WTC11 (cell line): ENCODE measurements at regions not wholly inside any gene's neighbourhood (a gene's known extent, or its start where the extent isn't known, plus 50 kb on each side); places are given as distances from the start of the nearest gene placed in this dataset.
"Not testable (repeated sequence)": the region's sequence is repeated elsewhere in the genome, so short reads cannot be mapped to it uniquely, and the experiment has no call there.

Experiments used
- ATAC-seq: fragments of 200-7000 bp; cut with Tn5 transposase; 2 replicates; pipeline ENCODE4 v1.10.0; 2021; ENCODE audit warnings: mild to moderate bottlenecking, moderate library complexity
- CTCF ChIA-PET: fragments of 300-600 bp; sonication (Branson Sonifier 250); formaldehyde crosslinking; loops from one replicate; lab custom pipeline; 2021; ENCODE audit warnings: antibody characterized with exemption; lab: Charles Lee
- POLR2A ChIA-PET: fragments of 350-600 bp; sonication (Branson Sonifier 250); formaldehyde crosslinking; loops from one replicate; lab custom pipeline; 2021; ENCODE audit warnings: antibody characterized with exemption; lab: Charles Lee
- DNase-seq: peaks from one replicate; pipeline ENCODE4 v3.0.0; 2021; ENCODE audit warnings: low spot score
- H3K27ac Mint-ChIP-seq: 2 replicates; pipeline ENCODE4 v1.8.0; 2021; ENCODE audit warnings: mixed read lengths
- H3K27me3 Mint-ChIP-seq: 2 replicates; pipeline ENCODE4 v1.8.0; 2021; ENCODE audit warnings: low read depth, mild to moderate bottlenecking, moderate library complexity, mixed read lengths
- H3K36me3 Mint-ChIP-seq: 2 replicates; pipeline ENCODE4 v1.8.0; 2021; ENCODE audit warnings: mixed read lengths
- H3K4me1 Mint-ChIP-seq: 2 replicates; pipeline ENCODE4 v1.8.0; 2022; ENCODE audit warnings: mixed read lengths
- H3K4me3 Mint-ChIP-seq: 2 replicates; pipeline ENCODE4 v1.8.0; 2021; ENCODE audit warnings: mild to moderate bottlenecking, moderate library complexity, mixed read lengths
- H3K9me3 Mint-ChIP-seq: 2 replicates; pipeline ENCODE4 v1.8.0; 2021; ENCODE audit warnings: mixed read lengths
- CBFB ChIP-seq: sonication (generic); formaldehyde crosslinking; IDR thresholded peaks from 2 replicates; pipeline ENCODE4 v1.8.1; 2022; ENCODE audit warnings: mild to moderate bottlenecking, low read depth, missing genetic modification reagents
- EMX1 ChIP-seq: fragments of 250-450 bp; sonication (Bioruptor Pico); IDR thresholded peaks from 2 replicates; pipeline ENCODE4 v1.8.0; 2021; ENCODE audit warnings: mild to moderate bottlenecking
- FOXP1 ChIP-seq: sonication (generic); formaldehyde crosslinking; IDR thresholded peaks from 2 replicates; pipeline ENCODE4 v1.8.0; 2022; ENCODE audit warnings: missing genetic modification reagents, mild to moderate bottlenecking, moderate library complexity, borderline replicate concordance
- HMGA2 ChIP-seq: fragments of 250-450 bp; sonication (Bioruptor Pico); IDR thresholded peaks from 2 replicates; pipeline ENCODE4 v1.4.0; 2021; ENCODE audit warnings: mild to moderate bottlenecking, moderate library complexity
- MXD4 ChIP-seq: fragments of 250-450 bp; sonication (Bioruptor Pico); IDR thresholded peaks from 2 replicates; pipeline ENCODE4 v1.8.0; 2021; ENCODE audit warnings: mild to moderate bottlenecking, moderate library complexity, borderline replicate concordance
- OVOL2 ChIP-seq: fragments of 250-450 bp; sonication (Bioruptor Pico); IDR thresholded peaks from 2 replicates; pipeline ENCODE4 v1.9.0; 2021; ENCODE audit warnings: mild to moderate bottlenecking, borderline replicate concordance
- SMAD4 ChIP-seq: sonication (generic); formaldehyde crosslinking; IDR thresholded peaks from 2 replicates; pipeline ENCODE4 v1.8.0; 2022; ENCODE audit warnings: mild to moderate bottlenecking, missing genetic modification reagents
- ZBTB21 ChIP-seq: sonication (generic); formaldehyde crosslinking; IDR thresholded peaks from 2 replicates; pipeline ENCODE4 v1.8.1; 2023; ENCODE audit warnings: mild to moderate bottlenecking, missing genetic modification reagents, borderline replicate concordance
- ZNF232 ChIP-seq: sonication (generic); formaldehyde crosslinking; IDR thresholded peaks from 2 replicates; pipeline ENCODE4 v1.8.0; 2022; ENCODE audit warnings: mild to moderate bottlenecking, missing genetic modification reagents
- ZNF423 ChIP-seq: fragments of 250-450 bp; sonication (Bioruptor Pico); IDR thresholded peaks from 2 replicates; pipeline ENCODE4 v2.1.2; 2022; ENCODE audit warnings: mild to moderate bottlenecking, moderate library complexity
- TF ChIP-seq, protein P1 (sequence below): sonication (generic); formaldehyde crosslinking; IDR thresholded peaks from 2 replicates; pipeline ENCODE4 v1.8.1; 2022; ENCODE audit warnings: mild to moderate bottlenecking, missing genetic modification reagents, moderate library complexity, borderline replicate concordance
- TF ChIP-seq, protein P2 (sequence below): sonication (generic); formaldehyde crosslinking; IDR thresholded peaks from 2 replicates; pipeline ENCODE4 v1.8.1; 2023; ENCODE audit warnings: mild to moderate bottlenecking, missing genetic modification reagents
- TF ChIP-seq, protein P3 (sequence below): sonication (generic); formaldehyde crosslinking; IDR thresholded peaks from 2 replicates; pipeline ENCODE4 v1.8.0; 2023; ENCODE audit warnings: mild to moderate bottlenecking, missing genetic modification reagents
- TF ChIP-seq, protein P4 (sequence below): fragments of 200-600 bp; IDR thresholded peaks from 2 replicates; pipeline ENCODE4 v1.8.0; 2022; ENCODE audit warnings: antibody characterized with exemption
- TF ChIP-seq, protein P5 (sequence below): sonication (generic); formaldehyde crosslinking; IDR thresholded peaks from 2 replicates; pipeline ENCODE4 v1.8.0; 2022; ENCODE audit warnings: mild to moderate bottlenecking, missing genetic modification reagents
- TF ChIP-seq, protein P6 (sequence below): fragments of 250-450 bp; sonication (Bioruptor Pico); IDR thresholded peaks from 2 replicates; pipeline ENCODE4 v1.8.0; 2021; ENCODE audit warnings: mild to moderate bottlenecking

DNA sequence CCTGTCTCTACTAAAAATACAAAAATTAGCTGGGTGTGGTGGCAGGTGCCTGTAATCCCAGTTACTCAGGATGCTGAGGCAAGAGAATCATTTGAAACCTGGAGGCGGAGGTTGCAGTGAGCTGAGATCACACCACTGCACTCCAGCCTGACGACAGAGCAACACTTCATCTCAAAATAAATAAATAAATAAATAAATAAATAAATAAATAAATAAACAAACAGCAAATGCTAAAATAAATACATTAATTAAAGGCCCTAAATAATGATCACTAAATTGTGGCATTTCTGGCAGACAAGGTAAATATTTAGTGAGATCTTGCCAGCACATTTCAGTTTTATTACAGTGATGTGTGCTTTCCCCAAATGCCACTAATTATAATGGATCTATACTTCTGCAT, 427.8 kb downstream of the RND3 start:
- peaks cover 55% of the 10 kb centered on the region for H3K4me1 Mint-ChIP-seq
- H3K36me3 Mint-ChIP-seq, H3K27me3 Mint-ChIP-seq, H3K27ac Mint-ChIP-seq, ATAC-seq, H3K4me3 Mint-ChIP-seq, POLR2A ChIA-PET, CTCF ChIA-PET, H3K9me3 Mint-ChIP-seq, DNase-seq: not testable (repeated sequence)
- TF ChIP-seq HMGA2: peak; percentile 96

DNA sequence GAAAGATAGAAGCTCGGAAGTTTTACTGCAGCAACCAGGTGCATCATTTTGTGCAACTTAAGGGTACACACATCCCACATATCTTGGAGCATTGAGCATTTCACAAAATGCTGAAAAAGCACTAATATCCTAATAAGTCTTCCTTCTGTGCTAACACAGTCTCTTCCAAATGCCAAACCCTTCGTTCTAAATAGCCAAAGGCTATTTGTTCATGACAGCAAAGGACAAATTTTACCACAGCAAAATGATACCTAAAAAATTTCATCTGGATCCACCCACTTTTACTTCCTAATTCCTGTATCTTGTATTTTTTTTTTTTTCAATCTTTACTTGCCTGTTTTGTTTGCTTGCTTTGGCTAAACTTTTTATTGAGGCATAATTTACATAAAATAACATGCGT, 435.0 kb downstream of the RND3 start:
- TF ChIP-seq, protein P1, sequence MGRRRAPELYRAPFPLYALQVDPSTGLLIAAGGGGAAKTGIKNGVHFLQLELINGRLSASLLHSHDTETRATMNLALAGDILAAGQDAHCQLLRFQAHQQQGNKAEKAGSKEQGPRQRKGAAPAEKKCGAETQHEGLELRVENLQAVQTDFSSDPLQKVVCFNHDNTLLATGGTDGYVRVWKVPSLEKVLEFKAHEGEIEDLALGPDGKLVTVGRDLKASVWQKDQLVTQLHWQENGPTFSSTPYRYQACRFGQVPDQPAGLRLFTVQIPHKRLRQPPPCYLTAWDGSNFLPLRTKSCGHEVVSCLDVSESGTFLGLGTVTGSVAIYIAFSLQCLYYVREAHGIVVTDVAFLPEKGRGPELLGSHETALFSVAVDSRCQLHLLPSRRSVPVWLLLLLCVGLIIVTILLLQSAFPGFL (CRISPR knock-in tag): no peak
- TF ChIP-seq, protein P2, sequence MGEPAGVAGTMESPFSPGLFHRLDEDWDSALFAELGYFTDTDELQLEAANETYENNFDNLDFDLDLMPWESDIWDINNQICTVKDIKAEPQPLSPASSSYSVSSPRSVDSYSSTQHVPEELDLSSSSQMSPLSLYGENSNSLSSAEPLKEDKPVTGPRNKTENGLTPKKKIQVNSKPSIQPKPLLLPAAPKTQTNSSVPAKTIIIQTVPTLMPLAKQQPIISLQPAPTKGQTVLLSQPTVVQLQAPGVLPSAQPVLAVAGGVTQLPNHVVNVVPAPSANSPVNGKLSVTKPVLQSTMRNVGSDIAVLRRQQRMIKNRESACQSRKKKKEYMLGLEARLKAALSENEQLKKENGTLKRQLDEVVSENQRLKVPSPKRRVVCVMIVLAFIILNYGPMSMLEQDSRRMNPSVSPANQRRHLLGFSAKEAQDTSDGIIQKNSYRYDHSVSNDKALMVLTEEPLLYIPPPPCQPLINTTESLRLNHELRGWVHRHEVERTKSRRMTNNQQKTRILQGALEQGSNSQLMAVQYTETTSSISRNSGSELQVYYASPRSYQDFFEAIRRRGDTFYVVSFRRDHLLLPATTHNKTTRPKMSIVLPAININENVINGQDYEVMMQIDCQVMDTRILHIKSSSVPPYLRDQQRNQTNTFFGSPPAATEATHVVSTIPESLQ (CRISPR knock-in tag): no peak
- TF ChIP-seq MXD4 (CRISPR knock-in tag) (no peak), ZNF423 (CRISPR knock-in tag) (no peak), SMAD4 (CRISPR knock-in tag) (no peak), EMX1 (no peak), CBFB (CRISPR knock-in tag) (no peak), ZBTB21 (no peak), OVOL2 (no peak), ZNF232 (no peak)
- TF ChIP-seq, protein P3, sequence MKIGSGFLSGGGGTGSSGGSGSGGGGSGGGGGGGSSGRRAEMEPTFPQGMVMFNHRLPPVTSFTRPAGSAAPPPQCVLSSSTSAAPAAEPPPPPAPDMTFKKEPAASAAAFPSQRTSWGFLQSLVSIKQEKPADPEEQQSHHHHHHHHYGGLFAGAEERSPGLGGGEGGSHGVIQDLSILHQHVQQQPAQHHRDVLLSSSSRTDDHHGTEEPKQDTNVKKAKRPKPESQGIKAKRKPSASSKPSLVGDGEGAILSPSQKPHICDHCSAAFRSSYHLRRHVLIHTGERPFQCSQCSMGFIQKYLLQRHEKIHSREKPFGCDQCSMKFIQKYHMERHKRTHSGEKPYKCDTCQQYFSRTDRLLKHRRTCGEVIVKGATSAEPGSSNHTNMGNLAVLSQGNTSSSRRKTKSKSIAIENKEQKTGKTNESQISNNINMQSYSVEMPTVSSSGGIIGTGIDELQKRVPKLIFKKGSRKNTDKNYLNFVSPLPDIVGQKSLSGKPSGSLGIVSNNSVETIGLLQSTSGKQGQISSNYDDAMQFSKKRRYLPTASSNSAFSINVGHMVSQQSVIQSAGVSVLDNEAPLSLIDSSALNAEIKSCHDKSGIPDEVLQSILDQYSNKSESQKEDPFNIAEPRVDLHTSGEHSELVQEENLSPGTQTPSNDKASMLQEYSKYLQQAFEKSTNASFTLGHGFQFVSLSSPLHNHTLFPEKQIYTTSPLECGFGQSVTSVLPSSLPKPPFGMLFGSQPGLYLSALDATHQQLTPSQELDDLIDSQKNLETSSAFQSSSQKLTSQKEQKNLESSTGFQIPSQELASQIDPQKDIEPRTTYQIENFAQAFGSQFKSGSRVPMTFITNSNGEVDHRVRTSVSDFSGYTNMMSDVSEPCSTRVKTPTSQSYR (CRISPR knock-in tag): no peak
- TF ChIP-seq, protein P4, sequence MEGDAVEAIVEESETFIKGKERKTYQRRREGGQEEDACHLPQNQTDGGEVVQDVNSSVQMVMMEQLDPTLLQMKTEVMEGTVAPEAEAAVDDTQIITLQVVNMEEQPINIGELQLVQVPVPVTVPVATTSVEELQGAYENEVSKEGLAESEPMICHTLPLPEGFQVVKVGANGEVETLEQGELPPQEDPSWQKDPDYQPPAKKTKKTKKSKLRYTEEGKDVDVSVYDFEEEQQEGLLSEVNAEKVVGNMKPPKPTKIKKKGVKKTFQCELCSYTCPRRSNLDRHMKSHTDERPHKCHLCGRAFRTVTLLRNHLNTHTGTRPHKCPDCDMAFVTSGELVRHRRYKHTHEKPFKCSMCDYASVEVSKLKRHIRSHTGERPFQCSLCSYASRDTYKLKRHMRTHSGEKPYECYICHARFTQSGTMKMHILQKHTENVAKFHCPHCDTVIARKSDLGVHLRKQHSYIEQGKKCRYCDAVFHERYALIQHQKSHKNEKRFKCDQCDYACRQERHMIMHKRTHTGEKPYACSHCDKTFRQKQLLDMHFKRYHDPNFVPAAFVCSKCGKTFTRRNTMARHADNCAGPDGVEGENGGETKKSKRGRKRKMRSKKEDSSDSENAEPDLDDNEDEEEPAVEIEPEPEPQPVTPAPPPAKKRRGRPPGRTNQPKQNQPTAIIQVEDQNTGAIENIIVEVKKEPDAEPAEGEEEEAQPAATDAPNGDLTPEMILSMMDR: no peak
- TF ChIP-seq, all 79 proteins: peak for 0
- ATAC-seq: no peak
- Mint-ChIP-seq H3K4me3 (no peak overlapping the region), H3K9me3 (no peaks in the 10 kb centered on the region), H3K36me3 (no peaks in the 10 kb centered on the region), H3K4me1 (peaks cover 30% of the 10 kb centered on the region), H3K27me3 (no peaks in the 10 kb centered on the region), H3K27ac (no peak overlapping the region)
- ChIA-PET CTCF (no interaction called here), POLR2A (no interaction called here)
- DNase-seq: no peak

DNA sequence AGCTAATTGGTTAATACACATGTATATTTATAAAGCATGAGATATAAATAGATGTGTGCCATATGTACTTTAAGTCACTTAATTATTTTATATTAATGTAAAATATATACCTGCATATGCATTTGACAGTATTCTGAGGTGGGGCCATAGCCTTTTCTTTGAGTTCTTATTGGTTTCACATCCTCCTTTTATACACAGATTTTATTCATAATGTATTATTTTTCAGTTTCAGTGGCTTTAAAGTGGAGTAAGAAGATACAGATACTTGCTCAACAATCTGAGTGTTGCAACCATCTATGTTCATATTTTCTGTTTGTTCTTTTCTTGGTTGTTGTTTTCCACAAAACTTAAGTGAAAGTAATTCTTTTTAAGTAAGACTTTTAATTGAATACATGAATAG, 436.5 kb downstream of the RND3 start:
- H3K36me3 Mint-ChIP-seq: no peaks in the 10 kb centered on the region
- no peak overlapping the region for H3K27ac Mint-ChIP-seq
- H3K27me3 Mint-ChIP-seq: no peaks in the 10 kb centered on the region
- peaks cover 41% of the 10 kb centered on the region for H3K4me1 Mint-ChIP-seq
- TF ChIP-seq, protein P5, sequence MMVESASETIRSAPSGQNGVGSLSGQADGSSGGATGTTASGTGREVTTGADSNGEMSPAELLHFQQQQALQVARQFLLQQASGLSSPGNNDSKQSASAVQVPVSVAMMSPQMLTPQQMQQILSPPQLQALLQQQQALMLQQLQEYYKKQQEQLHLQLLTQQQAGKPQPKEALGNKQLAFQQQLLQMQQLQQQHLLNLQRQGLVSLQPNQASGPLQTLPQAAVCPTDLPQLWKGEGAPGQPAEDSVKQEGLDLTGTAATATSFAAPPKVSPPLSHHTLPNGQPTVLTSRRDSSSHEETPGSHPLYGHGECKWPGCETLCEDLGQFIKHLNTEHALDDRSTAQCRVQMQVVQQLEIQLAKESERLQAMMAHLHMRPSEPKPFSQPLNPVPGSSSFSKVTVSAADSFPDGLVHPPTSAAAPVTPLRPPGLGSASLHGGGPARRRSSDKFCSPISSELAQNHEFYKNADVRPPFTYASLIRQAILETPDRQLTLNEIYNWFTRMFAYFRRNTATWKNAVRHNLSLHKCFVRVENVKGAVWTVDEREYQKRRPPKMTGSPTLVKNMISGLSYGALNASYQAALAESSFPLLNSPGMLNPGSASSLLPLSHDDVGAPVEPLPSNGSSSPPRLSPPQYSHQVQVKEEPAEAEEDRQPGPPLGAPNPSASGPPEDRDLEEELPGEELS (CRISPR knock-in tag): no peak
- no peak for TF ChIP-seq ZBTB21
- no peak for TF ChIP-seq OVOL2
- no peak for TF ChIP-seq FOXP1 (CRISPR knock-in tag)
- TF ChIP-seq, protein P6, sequence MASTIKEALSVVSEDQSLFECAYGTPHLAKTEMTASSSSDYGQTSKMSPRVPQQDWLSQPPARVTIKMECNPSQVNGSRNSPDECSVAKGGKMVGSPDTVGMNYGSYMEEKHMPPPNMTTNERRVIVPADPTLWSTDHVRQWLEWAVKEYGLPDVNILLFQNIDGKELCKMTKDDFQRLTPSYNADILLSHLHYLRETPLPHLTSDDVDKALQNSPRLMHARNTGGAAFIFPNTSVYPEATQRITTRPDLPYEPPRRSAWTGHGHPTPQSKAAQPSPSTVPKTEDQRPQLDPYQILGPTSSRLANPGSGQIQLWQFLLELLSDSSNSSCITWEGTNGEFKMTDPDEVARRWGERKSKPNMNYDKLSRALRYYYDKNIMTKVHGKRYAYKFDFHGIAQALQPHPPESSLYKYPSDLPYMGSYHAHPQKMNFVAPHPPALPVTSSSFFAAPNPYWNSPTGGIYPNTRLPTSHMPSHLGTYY: no peak
- H3K4me3 Mint-ChIP-seq: no peak overlapping the region
- no peaks in the 10 kb centered on the region for H3K9me3 Mint-ChIP-seq
- ChIA-PET POLR2A (no interaction called here), CTCF (no interaction called here)
- DNase-seq (no peak), ATAC-seq (no peak)
